Neutrophil (primary cell): ENCODE measurements at regions not wholly inside any gene's neighbourhood (a gene's known extent, or its start where the extent isn't known, plus 50 kb on each side); places are given as distances from the start of the nearest gene placed in this dataset.

Experiments used
- H3K27ac ChIP-seq: fragments of 200-600 bp; sonication (generic); 2 replicates; pipeline ENCODE4 v1.5.1; 2016; ENCODE audit warnings: mild to moderate bottlenecking, moderate library complexity
- H3K27me3 ChIP-seq: fragments of 200-600 bp; sonication (generic); 2 replicates; pipeline ENCODE4 v1.6.0; 2016; ENCODE audit warnings: mild to moderate bottlenecking
- H3K36me3 ChIP-seq: fragments of 200-600 bp; sonication (generic); 2 replicates; pipeline ENCODE4 v1.5.1; 2017
- H3K4me1 ChIP-seq, 2 experiments: fragments of 200-600 bp in 1 of 2; sonication (generic) in 1 of 2; 1 replicate in 1 of 2; 2 replicates in 1 of 2; pipeline versions ENCODE4 v1.5.1 to v1.6.1; 2013 to 2016; ENCODE audit warnings: low read depth in 1 of 2, low read length in 1 of 2, mild to moderate bottlenecking in 1 of 2, moderate library complexity in 1 of 2; ENCODE audit not compliant: control insufficient read depth in 1 of 2, insufficient read depth in 1 of 2
- H3K4me3 ChIP-seq, 2 experiments: fragments of 200-600 bp in 1 of 2; sonication (generic) in 1 of 2; 1 replicate in 1 of 2; 2 replicates in 1 of 2; pipeline ENCODE4 v1.5.1; 2013 to 2016; ENCODE audit warnings: low read depth in 1 of 2, low read length in 1 of 2, mild to moderate bottlenecking in 1 of 2, moderate library complexity in 1 of 2
- H3K9me3 ChIP-seq: fragments of 200-600 bp; sonication (generic); 2 replicates; pipeline ENCODE4 v1.5.1; 2016
- TF ChIP-seq, protein P1 (sequence below): fragments of 200-600 bp; sonication (generic); IDR thresholded peaks from 2 replicates; pipeline ENCODE4 v1.5.1; 2016; ENCODE audit warnings: antibody characterized with exemption

DNA sequence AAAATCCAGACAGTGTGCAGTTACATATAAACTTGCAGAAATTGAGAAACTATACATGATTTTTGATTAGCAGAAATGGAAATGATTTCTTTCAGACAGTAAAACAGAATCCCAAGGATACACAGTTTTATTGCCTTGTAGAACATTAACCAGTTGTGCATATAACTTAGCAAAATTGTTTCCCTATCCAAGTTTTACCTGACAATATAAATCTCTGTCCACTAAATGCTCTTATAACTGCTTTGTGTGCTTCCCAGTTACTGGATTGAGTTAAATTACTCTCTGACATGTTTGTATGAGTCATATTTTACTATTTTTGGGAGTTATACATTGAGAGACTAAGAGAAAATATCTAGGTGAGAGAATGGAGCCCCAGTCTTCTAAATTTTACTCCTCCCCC, 563.4 kb downstream of the SH2D4B start:
- no peaks in the 10 kb centered on the region for H3K9me3 ChIP-seq
- H3K4me3 ChIP-seq, result no peak overlapping the region
- TF ChIP-seq, protein P1, sequence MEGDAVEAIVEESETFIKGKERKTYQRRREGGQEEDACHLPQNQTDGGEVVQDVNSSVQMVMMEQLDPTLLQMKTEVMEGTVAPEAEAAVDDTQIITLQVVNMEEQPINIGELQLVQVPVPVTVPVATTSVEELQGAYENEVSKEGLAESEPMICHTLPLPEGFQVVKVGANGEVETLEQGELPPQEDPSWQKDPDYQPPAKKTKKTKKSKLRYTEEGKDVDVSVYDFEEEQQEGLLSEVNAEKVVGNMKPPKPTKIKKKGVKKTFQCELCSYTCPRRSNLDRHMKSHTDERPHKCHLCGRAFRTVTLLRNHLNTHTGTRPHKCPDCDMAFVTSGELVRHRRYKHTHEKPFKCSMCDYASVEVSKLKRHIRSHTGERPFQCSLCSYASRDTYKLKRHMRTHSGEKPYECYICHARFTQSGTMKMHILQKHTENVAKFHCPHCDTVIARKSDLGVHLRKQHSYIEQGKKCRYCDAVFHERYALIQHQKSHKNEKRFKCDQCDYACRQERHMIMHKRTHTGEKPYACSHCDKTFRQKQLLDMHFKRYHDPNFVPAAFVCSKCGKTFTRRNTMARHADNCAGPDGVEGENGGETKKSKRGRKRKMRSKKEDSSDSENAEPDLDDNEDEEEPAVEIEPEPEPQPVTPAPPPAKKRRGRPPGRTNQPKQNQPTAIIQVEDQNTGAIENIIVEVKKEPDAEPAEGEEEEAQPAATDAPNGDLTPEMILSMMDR, result no peak
- no peak overlapping the region for H3K27ac ChIP-seq
- no peaks in the 10 kb centered on the region for H3K36me3 ChIP-seq
- no peaks in the 10 kb centered on the region for H3K27me3 ChIP-seq
- H3K4me1 ChIP-seq, result no peaks in the 10 kb centered on the region

DNA sequence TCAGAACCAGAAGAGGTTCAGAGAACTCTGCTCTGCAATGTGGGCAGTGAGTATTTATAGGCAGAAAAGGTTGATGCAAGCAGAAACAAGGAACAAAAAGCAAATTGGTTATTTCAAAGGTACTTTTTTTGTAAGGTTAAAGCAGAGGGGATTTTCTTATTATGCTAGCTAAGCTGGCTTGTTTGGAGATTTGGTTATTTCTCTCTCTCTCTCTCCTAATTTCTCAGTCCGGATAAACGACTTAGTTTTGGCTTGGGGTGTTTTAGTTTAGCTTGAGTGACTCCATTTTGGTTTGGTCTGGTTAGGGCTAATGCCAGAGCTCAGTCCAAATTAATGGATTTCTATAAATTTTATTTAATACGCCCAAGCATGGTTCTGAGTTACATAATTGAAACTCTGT, 566.8 kb downstream of the SH2D4B start:
- no peak overlapping the region for H3K4me3 ChIP-seq
- TF ChIP-seq, protein P1, result no peak
- H3K27me3 ChIP-seq, result no peaks in the 10 kb centered on the region
- no peak overlapping the region for H3K27ac ChIP-seq
- no peaks in the 10 kb centered on the region for H3K9me3 ChIP-seq
- no peaks in the 10 kb centered on the region for H3K36me3 ChIP-seq
- H3K4me1 ChIP-seq, result no peaks in the 10 kb centered on the region

DNA sequence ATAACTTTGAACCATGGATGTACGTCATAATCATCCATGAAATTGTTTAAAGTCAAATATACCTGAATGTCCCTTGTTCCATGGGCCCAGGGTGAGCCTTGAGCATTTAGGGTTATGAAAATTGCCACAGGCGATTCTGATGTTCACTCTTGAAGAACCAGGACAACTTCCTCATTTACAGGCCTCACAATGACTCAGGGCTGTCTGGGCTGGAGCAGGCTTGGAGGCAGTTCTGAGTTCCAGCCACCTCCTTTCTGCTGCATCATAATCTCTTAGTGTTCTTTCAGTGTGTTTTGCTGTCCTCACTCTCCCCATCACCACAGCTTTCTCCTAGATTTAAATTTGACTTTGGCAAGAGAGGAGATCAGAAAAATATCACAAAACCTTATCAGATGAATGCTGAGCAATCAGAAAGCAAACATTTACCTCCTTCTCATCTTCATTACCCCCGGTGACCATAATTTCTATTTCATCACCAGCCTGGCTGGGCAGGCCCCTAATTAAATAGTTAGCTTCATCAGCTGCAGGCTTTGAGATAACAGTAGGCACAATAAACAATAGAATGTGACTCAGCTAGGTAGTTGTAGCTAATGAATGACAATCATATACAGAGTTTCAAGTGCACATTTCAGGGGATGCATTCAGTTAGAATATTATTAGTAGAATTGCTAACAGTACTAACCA, 571.0 kb downstream of the SH2D4B start:
- Histone ChIP-seq H3K27ac (no peak overlapping the region), H3K9me3 (no peaks in the 10 kb centered on the region), H3K36me3 (no peaks in the 10 kb centered on the region), H3K27me3 (no peaks in the 10 kb centered on the region), H3K4me3 (no peak overlapping the region), H3K4me1 (no peaks in the 10 kb centered on the region)
- TF ChIP-seq, protein P1, result no peak

DNA sequence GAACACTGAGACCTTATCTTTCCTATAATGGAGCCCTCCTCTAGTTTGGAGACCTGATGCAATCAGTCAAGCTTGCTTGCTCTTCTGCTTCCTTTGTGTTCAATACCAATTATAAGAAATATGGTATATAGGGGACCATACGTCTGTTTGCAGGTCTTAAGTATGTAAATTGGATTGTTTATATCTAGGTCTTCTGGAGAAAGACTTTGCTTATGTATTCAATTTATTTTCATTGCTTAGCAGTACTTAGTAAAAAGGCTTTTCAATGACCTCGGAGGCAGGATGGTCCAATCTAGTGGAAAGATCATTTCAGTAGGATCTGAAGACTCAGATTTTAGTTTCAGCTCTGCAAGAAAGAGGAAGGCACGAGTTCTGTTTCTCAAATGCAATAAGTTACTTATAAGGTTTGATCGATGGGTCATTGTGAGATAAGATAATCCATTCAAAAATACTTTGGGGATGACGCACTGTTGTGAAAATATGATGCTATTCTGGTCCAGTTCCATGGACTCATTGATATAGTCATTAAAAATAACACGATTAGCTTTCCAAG, 571.6 kb downstream of the SH2D4B start:
- no peaks in the 10 kb centered on the region for H3K27me3 ChIP-seq
- TF ChIP-seq, protein P1, result no peak
- H3K9me3 ChIP-seq, result no peaks in the 10 kb centered on the region
- no peak overlapping the region for H3K4me3 ChIP-seq
- H3K36me3 ChIP-seq, result no peaks in the 10 kb centered on the region
- no peak overlapping the region for H3K27ac ChIP-seq
- no peaks in the 10 kb centered on the region for H3K4me1 ChIP-seq

DNA sequence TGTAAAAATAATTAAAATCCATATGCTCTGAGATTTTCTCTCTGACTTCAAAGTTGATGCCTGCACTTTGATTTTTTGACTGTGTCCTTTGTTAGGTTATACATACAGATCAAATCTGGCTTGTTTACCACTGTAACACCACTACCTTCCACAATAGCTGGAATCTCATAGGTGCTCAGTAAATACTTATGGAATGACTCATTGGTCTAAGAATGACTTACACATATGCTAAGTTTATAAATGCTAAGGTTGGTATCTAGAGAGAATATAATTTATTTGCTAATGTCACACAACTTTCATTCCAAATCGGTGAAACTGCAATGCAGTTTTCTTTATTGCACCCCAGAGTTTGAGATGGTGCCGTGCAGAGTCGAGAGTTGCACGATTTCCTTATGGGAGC, 578.5 kb downstream of the SH2D4B start:
- Histone ChIP-seq H3K4me3 (no peak overlapping the region), H3K27ac (no peak overlapping the region), H3K4me1 (no peaks in the 10 kb centered on the region), H3K27me3 (no peaks in the 10 kb centered on the region), H3K36me3 (no peaks in the 10 kb centered on the region), H3K9me3 (no peaks in the 10 kb centered on the region)
- TF ChIP-seq, protein P1, result no peak
